ENCODE measurements at regions not wholly inside any gene's neighbourhood (a gene's known extent, or its start where the extent isn't known, plus 50 kb on each side); places are given as distances from the start of the nearest gene placed in this dataset.

- H3K36me3 ChIP-seq (ENCODE audit: insufficient read depth, low read length): no peaks in the 10 kb centered on the region
- H3K9me2 ChIP-seq (ENCODE audit: low read depth, low read length): no peaks in the 10 kb centered on the region
- no peak overlapping the region for H3K9ac ChIP-seq (ENCODE audit: low read length)
- H3K4me3 ChIP-seq (ENCODE audit: low read depth, low read length, poor library complexity, severe bottlenecking): no peak overlapping the region
- H3K9me3 ChIP-seq (ENCODE audit: low read length): no peaks in the 10 kb centered on the region
- H2AFZ ChIP-seq (ENCODE audit: low read length): no peak overlapping the region
- no peaks in the 10 kb centered on the region for H3F3A ChIP-seq (ENCODE audit: insufficient read depth, low read length)
- H3K27me3 ChIP-seq (ENCODE audit: insufficient read depth, low read length): no peaks in the 10 kb centered on the region
- no peaks in the 10 kb centered on the region for H4K20me1 ChIP-seq (ENCODE audit: insufficient read depth, low read length)
- H3K27ac ChIP-seq (ENCODE audit: low read depth, low read length, poor library complexity, severe bottlenecking): no peak overlapping the region
- no peaks in the 10 kb centered on the region for H3K79me2 ChIP-seq (ENCODE audit: insufficient read depth, low read length)
- no peaks in the 10 kb centered on the region for H3K4me1 ChIP-seq (ENCODE audit: insufficient read depth, low read length, severe bottlenecking)
- TF ChIP-seq, protein P1, sequence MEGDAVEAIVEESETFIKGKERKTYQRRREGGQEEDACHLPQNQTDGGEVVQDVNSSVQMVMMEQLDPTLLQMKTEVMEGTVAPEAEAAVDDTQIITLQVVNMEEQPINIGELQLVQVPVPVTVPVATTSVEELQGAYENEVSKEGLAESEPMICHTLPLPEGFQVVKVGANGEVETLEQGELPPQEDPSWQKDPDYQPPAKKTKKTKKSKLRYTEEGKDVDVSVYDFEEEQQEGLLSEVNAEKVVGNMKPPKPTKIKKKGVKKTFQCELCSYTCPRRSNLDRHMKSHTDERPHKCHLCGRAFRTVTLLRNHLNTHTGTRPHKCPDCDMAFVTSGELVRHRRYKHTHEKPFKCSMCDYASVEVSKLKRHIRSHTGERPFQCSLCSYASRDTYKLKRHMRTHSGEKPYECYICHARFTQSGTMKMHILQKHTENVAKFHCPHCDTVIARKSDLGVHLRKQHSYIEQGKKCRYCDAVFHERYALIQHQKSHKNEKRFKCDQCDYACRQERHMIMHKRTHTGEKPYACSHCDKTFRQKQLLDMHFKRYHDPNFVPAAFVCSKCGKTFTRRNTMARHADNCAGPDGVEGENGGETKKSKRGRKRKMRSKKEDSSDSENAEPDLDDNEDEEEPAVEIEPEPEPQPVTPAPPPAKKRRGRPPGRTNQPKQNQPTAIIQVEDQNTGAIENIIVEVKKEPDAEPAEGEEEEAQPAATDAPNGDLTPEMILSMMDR (IDR thresholded peaks at IDR 0.05; ENCODE audit: low read length): no peak
- no peak for TF ChIP-seq EZH2 (IDR thresholded peaks at IDR 0.05; ENCODE audit: borderline replicate concordance, low read length)
- no peak overlapping the region for H3K4me2 ChIP-seq (ENCODE audit: low read length)
These were observed 476.8 kb upstream of the DEPDC1 start for GRCh38 chr1:68973459-68974244.

DNA sequence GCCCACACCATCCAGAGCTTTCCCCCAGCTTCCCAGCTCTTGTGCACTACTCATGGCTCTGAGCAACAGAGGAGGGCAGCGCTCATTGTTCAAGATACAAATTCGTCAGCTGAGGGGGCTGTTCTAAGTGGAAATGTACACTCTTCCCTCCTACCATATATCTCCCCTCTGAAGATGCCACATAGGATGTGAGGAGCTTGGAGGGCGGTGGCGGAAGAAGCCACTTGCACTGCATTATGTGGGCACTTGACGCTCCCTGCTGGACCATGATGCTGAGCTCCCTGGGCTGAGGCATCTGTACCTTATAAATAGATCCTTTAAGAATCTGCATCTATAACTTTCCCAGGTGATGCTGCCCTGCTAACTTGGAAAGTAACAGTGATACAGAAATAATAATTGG is 477.6 kb upstream of the DEPDC1 start:
- Histone ChIP-seq H3K27ac (ENCODE audit: low read depth, low read length, poor library complexity, severe bottlenecking) (no peak overlapping the region), H3K4me2 (ENCODE audit: low read length) (no peak overlapping the region), H3K9ac (ENCODE audit: low read length) (no peak overlapping the region), H3F3A (ENCODE audit: insufficient read depth, low read length) (no peaks in the 10 kb centered on the region), H3K4me1 (ENCODE audit: insufficient read depth, low read length, severe bottlenecking) (no peaks in the 10 kb centered on the region), H3K27me3 (ENCODE audit: insufficient read depth, low read length) (no peaks in the 10 kb centered on the region), H3K79me2 (ENCODE audit: insufficient read depth, low read length) (no peaks in the 10 kb centered on the region), H3K4me3 (ENCODE audit: low read depth, low read length, poor library complexity, severe bottlenecking) (no peak overlapping the region), H3K9me3 (ENCODE audit: low read length) (no peaks in the 10 kb centered on the region), H3K36me3 (ENCODE audit: insufficient read depth, low read length) (no peaks in the 10 kb centered on the region), H3K9me2 (ENCODE audit: low read depth, low read length) (no peaks in the 10 kb centered on the region), H4K20me1 (ENCODE audit: insufficient read depth, low read length) (no peaks in the 10 kb centered on the region), H2AFZ (ENCODE audit: low read length) (no peak overlapping the region)
- TF ChIP-seq EZH2 (IDR thresholded peaks at IDR 0.05; ENCODE audit: borderline replicate concordance, low read length): no peak
- TF ChIP-seq, protein P1 (IDR thresholded peaks at IDR 0.05; ENCODE audit: low read length): no peak

GRCh38 chr1:68975212-68975933 is 478.5 kb upstream of the DEPDC1 start:
- H3K9ac ChIP-seq (ENCODE audit: low read length): no peak overlapping the region
- no peaks in the 10 kb centered on the region for H3K36me3 ChIP-seq (ENCODE audit: insufficient read depth, low read length)
- H3K27ac ChIP-seq (ENCODE audit: low read depth, low read length, poor library complexity, severe bottlenecking): no peak overlapping the region
- H3K4me1 ChIP-seq (ENCODE audit: insufficient read depth, low read length, severe bottlenecking): no peaks in the 10 kb centered on the region
- no peak for TF ChIP-seq EZH2 (IDR thresholded peaks at IDR 0.05; ENCODE audit: borderline replicate concordance, low read length)
- TF ChIP-seq, protein P1 (IDR thresholded peaks at IDR 0.05; ENCODE audit: low read length): no peak
- H2AFZ ChIP-seq (ENCODE audit: low read length): no peak overlapping the region
- no peak overlapping the region for H3K4me3 ChIP-seq (ENCODE audit: low read depth, low read length, poor library complexity, severe bottlenecking)
- H3K4me2 ChIP-seq (ENCODE audit: low read length): no peak overlapping the region
- H3F3A ChIP-seq (ENCODE audit: insufficient read depth, low read length): no peaks in the 10 kb centered on the region
- no peaks in the 10 kb centered on the region for H3K9me2 ChIP-seq (ENCODE audit: low read depth, low read length)
- no peaks in the 10 kb centered on the region for H3K27me3 ChIP-seq (ENCODE audit: insufficient read depth, low read length)
- H3K79me2 ChIP-seq (ENCODE audit: insufficient read depth, low read length): no peaks in the 10 kb centered on the region
- no peaks in the 10 kb centered on the region for H4K20me1 ChIP-seq (ENCODE audit: insufficient read depth, low read length)
- no peaks in the 10 kb centered on the region for H3K9me3 ChIP-seq (ENCODE audit: low read length)
